NCI-H146 (cell line): ENCODE measurements at regions not wholly inside any gene's neighbourhood (a gene's known extent, or its start where the extent isn't known, plus 50 kb on each side); places are given as distances from the start of the nearest gene placed in this dataset.

Experiments used
- DNase-seq: peaks from one replicate; lab custom pipeline; 2025; lab: John Stamatoyannopoulos, UW

GRCh38 chr4:89422441-89422990 is 114.9 kb upstream of the GPRIN3 start:
- no peak for DNase-seq

DNA sequence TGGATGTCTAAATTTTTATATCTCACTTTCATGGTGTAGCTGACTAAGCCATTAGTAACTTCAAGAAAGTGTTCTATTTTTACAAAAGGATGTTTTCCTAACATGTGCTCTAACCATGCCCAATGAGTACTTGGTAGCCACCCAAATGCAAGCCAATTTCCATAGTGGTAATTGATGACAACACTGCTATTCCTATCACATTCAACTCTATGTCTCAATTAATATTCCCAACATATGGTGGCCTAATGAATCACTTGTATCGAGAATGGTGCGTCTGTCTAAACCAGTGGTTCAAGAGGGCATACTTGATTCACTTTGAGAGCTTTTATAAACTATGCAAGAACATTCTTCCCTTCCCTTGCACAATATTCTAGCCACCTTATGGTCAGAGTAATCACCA is 112.9 kb upstream of the GPRIN3 start:
- no peak for DNase-seq

GRCh38 chr4:89419111-89419695 is 111.6 kb upstream of the GPRIN3 start:
- no peak for DNase-seq

DNA sequence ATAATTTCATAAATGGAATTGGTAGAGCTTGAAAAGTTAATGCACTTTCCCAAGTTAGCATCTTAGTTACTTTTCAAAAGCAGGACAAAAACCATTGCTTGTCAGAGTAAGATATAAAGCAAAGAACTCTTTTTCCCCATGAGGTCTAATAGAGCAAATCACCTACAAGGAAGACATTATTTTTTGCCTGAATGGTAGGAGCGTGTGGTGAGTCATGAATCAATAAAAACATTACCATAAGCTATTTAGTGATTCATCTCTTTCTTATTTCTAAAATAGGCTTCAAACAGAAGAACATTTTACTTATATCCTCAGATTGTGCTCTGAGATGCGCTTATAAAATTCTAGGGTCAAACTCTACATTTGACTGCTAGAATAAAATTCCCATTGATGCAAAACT is 109.4 kb upstream of the GPRIN3 start:
- DNase-seq, result no peak

DNA sequence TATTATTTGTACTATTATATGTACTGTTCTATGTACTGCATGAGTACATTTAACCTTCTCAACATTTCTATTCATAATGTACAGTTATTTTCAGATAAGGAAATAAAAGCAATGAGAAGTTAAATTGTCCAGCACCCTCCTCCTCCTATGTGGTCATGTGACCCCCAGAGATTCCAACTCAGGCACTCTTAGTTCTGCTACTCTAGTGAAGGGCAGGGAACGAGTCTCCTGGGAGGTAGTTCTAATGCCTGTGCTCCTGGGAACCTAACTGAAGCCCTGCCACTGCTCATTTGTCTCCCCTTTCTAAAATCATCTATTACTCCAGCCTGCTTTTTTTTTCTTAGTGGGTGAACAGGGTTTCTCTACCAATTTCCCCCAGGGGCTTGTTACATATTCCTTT is 105.9 kb upstream of the GPRIN3 start:
- no peak for DNase-seq

DNA sequence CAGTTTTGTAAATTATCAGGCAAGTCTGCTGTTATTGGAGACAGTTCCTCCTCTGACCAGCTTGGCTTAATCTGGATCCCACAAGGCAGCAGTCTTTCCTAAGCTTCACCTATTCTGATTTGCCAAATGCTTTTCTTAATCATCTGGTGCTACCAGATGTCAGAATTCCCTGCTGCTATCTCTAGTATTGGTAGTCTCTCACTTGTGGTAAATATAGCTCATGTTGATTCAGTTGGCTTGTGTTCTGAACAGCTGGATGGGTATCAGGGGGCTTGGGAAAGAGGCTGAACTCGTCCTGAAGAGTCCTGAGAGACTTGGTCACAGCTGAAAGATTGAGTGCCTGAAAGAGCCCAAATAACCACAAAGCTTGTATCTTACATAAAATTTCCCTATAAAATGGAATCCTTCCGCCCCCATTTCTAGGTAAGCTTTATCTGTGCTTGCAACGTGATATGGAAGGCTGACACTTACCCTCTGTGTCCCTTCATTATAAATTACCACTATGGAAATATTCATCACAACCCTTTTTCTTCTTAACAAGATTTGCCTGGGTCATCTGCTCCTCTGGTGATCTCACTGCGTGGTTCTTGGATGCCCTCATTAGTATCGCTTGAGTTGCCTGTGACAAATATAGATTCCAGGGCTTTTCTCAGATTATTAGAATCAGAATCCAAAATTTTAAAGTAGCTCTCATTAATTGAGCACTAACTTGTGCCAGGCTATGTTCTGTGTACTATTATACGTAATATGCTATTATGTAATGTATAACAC is 104.1 kb upstream of the GPRIN3 start:
- DNase-seq, result no peak

DNA sequence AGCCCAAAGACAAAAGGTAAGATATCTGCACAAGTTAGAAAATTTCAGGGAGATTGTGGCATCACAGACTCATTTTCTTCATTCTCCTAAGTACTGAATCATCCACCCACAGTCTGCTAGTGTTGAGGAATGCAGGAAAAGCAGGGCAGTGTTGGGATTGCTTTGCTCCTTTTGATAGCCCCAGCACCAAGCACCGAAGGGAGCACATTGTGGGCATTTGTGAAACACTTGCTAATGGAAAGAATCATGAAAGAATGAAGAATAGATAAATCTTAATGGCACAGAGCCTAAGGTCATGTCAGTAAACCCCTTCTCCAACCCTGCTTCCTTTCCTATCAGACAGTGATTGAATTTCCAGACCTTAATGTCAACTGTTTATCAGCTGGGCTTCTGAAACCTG is 103.1 kb upstream of the GPRIN3 start:
- DNase-seq, result no peak

DNA sequence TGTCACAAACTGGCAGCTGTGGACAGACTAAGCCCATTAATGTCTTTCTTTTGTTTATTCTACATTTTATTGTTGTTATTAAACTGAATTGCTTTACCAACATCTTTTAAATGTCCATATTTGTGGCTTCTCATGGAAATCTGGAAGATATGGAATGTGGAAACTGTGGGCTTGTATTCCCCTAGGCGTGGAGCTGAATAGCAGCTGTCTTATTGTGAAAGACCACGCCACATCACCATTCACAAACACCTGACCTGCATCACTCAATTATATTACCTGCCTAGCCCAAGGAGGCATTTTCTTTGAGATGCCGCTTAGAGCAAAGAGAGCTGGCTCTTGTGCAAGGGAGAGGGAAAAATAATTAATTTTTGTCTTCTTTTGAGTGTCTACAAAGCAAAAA is 96.9 kb upstream of the GPRIN3 start:
- peak; percentile 0 for DNase-seq

GRCh38 chr4:89403826-89404225 is 96.2 kb upstream of the GPRIN3 start:
- DNase-seq, result no peak

- no peak for DNase-seq
Observed at GRCh38 chr4:89400287-89401035, 92.9 kb upstream of the GPRIN3 start.

DNA sequence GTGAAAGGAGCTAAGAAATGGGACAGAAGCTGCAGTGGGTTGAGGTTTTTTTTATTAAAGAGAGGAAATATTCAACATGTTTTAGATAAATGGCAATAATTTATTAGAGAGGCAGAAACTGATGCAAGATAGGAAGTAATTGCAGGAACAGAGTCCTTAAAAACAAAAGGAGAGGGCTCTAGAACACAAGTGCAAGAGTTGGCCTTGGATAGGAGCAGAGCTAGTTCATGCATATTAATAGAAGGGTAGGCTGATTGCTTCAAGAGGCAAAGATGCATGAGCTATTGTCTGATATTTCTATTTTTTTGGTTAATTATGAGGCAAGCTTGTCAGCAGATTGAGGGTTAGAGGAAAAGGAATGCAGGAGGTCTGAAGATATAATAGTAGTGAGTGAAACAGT is 91.0 kb upstream of the GPRIN3 start:
- no peak for DNase-seq

DNA sequence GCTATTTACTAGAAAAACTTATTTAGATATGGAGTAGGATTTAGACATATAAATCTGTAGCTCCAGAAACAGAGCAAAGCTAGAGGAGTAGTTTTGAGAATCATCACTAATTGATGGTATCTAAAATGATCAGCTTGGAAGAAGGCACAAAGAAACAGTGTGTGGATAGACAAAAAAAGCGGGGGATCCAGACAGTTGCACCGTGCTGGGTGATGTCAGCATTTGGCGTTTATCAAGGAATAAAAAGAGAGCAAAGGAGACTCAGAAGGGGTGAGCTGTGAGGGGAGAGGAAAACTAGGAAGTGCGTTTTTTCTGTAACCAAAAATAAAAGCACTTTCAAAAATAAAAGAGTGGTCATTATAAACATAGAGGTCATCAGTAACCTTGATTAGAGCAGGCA is 90.5 kb upstream of the GPRIN3 start:
- no peak for DNase-seq

DNA sequence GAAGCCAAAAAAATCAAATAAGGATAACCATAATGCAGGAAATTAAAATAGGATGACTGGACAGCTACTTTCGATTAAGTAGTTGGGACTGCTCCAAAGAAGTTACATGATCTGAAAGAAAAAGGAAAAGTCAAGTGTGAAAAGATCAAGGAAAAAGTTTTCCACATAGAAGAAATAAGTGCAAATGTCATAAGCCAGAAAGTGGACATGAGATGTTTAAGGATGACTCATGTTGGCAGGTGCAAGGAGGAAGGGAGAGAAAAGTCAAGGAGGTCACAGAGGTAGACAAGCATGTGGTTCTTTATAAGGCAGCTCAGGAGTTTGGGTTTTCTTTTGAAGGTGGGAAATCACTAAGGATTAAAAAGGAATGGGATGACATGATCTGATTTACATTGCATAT is 89.8 kb upstream of the GPRIN3 start:
- no peak for DNase-seq

DNA sequence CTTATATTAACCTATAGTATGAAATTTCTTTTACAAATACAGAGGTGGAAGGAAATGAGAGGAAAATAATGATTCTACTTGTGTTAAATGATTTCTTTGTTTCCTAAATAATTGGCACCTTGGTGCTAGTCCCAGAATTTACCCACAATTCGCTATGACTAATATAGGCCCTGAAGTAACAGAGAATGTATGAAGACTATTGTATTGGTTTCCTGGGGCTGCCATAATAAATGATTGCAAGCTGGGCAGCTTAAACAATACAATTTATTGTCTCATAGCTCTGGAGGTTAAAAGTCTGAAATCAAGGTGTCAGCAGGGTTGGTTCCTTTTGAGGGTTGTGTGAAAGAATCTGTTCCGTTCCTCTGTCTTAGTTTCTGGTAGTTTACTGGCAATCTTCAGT is 74.8 kb upstream of the GPRIN3 start:
- no peak for DNase-seq

DNA sequence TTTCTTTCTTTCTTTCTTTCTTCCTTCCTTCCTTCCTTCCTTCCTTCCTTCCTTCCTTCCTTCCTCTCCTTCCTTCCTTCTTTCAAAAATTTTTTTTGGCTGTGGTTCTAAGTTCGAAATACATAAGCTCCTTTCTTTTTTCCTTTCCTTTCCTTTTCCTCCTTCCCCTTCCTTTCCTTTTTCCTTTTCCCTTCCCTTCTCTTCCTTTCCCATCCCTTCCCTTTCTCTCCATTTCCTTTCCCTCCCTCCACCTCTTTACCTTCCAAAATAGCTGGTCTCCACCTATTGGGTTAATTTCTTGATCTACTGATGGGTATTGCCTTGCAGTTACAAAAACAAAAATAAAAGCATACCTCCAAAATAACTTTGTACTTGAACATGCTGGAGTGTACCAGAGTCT is 73.4 kb upstream of the GPRIN3 start:
- no peak for DNase-seq

DNA sequence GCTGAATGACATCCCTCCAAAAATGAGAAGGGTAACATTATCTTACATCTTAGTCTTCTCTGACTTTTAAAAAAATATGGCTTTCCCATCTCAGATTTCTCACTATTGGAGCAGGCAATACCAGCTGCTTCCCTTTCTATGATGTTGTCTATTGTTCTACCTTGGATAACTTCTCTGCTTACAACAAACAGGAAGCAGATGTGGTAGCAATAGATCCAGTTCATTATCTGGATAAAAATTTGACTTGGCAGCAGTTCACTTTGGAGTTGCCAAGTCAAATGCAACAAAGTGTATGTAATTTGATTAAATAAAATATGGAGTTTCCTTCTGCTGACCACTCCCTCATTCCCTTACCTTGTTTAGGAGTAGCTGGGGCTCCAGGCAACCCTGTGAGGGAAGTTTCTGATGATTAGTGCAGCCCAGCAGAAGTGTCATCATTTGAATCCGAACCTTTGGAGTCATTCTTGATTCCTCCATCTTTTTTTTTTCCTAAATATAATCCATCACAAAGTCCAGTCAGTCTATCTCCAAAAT is 72.0 kb upstream of the GPRIN3 start:
- no peak for DNase-seq

DNA sequence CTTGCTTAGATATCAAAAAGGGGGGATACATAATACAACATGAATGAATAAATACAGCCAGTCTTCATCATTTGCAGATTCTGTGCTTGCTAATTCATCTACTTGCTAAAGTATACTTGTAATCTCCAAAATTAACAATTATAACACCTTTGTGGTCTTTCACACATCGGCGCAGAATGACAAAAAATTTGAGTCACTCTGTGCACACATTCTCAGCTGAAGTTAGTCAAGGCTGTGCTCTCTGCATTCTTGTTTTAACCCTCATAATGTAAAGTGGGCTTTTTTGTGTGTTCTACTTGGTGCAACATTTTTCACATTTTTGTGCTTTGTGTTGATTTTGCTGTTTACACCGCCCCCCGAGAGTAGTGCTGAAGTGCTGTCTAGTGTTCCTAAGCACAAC is 65.8 kb upstream of the GPRIN3 start:
- DNase-seq, result no peak

DNA sequence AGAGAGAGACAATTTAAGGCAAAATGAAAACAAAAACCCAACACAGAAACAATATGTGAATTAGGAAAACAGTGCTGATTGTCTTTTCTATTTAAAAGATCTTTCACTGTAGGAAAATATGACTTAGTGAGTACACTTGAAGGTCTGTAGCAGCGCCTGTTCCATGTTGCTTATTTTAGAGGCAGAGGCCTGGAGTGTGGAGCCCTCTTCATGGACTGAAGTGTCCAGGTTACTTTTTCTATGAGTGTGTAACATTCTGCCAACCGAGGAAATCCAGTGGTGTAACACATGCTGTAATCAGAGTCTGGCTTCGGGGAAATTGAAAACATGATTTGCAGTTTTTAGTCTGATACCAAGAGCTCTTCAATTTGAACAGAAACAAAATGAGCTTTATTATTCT is 64.0 kb upstream of the GPRIN3 start:
- no peak for DNase-seq

DNA sequence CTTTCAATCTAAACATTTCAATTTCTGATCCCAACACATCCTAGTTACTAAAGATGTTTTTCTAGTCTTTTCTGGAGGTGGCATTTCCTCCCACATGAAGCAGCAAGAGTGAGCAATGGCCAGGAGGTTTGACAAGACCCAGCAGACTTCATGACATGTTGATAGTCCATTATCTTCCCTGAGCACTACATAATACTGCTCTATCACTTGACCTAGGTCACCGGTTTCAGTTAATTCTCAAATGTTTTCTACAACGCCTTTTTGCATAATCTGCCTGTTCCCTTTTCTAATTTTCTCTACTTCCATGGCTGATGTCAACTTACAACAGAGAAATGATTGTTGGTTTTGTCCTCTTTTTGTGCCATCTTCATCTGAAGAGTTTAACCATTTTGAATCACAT is 62.0 kb upstream of the GPRIN3 start:
- DNase-seq, result no peak

DNA sequence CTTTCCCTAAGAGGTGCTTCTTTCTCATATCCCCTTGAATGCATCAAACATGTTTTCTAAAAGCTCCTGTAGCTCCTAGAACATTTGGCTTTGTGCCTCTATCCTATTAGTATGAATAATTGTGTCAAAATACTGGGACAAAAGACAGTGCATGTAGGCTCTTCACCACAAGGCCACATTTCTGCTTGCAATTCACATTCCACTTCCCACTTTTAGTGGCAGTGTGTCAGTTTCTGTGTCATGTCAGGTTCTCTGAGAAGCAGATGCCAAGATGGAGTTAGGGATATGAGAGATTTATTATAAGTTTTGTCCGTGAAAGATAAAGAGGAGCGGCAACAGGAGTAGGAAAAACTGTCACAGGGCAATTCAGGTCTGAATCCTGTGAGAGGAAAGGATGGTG is 61.3 kb upstream of the GPRIN3 start:
- no peak for DNase-seq

GRCh38 chr4:89365776-89366175 is 58.2 kb upstream of the GPRIN3 start:
- no peak for DNase-seq

DNA sequence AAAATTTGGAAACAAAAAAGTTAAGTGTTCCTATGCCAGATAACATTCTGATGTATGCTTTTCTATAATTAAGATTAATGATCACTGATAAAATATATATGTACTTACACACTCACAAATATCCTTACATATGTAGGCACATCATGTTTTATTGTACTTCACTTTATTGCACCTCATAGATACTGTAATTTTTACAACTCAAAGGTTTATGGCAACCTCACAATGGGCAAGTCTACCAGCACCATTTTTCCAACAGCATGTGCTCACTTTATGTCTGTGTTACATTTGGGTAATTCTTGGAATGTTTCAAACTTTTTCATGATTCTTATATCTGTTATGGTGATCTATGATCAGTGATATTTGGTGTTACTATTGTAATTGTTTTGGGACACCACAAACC is 57.8 kb upstream of the GPRIN3 start:
- DNase-seq, result no peak

GRCh38 chr4:89364541-89364940 is 56.9 kb upstream of the GPRIN3 start:
- no peak for DNase-seq
